Peyer's patch (tissue), 4 donors: ENCODE measurements at regions not wholly inside any gene's neighbourhood (a gene's known extent, or its start where the extent isn't known, plus 50 kb on each side); places are given as distances from the start of the nearest gene placed in this dataset.

ENCODE experiments used
- DNase-seq, 3 donors: peaks; one replicate each; pipeline ENCODE4 v3.0.0-alpha.2; 2017 to 2019
- H3K27ac ChIP-seq, 4 donors: fragments of 200-600 bp; sonication (generic); one replicate each; pipeline ENCODE4 v1.5.1; 2016 to 2019
- H3K27me3 ChIP-seq, 2 donors: fragments of 200-600 bp; sonication (generic); one replicate each; pipeline ENCODE4 v1.5.1; 2019
- H3K36me3 ChIP-seq, 3 donors: fragments of 200-600 bp; sonication (generic); one replicate each; pipeline ENCODE4 v1.5.1; 2016 to 2019
- H3K4me1 ChIP-seq, 4 donors: fragments of 200-600 bp; sonication (generic); one replicate each; pipeline ENCODE4 v1.5.1; 2016 to 2019
- H3K4me3 ChIP-seq, 4 donors: fragments of 200-600 bp; sonication (generic); 1 replicate in 3 of 4; 2 replicates in 1 of 4; pipeline ENCODE4 v1.5.1; 2016 to 2019; ENCODE audit warnings: mild to moderate bottlenecking in 1 of 4
- H3K9me3 ChIP-seq, 4 donors: fragments of 200-600 bp; sonication (generic); one replicate each; pipeline ENCODE4 v1.5.1; 2016 to 2019; ENCODE audit warnings: mild to moderate bottlenecking in 1 of 4
- POLR2A ChIP-seq, 2 donors: fragments of 450-650 bp; IDR thresholded peaks; one replicate each; pipeline ENCODE4 v1.5.1; 2017; ENCODE audit warnings: antibody characterized with exemption in 2 of 2, mild to moderate bottlenecking in 2 of 2, moderate library complexity in 2 of 2
- TF ChIP-seq, protein P1 (sequence below), 6 experiments: fragments of 450-650 bp in 4 of 6; fragments of 200-600 bp in 2 of 6; sonication (generic) in 1 of 6; IDR thresholded peaks; one replicate each; pipeline ENCODE4 v1.5.1; 2017 to 2019; ENCODE audit warnings: antibody characterized with exemption in 6 of 6, mild to moderate bottlenecking in 3 of 6, moderate library complexity in 1 of 6

DNA sequence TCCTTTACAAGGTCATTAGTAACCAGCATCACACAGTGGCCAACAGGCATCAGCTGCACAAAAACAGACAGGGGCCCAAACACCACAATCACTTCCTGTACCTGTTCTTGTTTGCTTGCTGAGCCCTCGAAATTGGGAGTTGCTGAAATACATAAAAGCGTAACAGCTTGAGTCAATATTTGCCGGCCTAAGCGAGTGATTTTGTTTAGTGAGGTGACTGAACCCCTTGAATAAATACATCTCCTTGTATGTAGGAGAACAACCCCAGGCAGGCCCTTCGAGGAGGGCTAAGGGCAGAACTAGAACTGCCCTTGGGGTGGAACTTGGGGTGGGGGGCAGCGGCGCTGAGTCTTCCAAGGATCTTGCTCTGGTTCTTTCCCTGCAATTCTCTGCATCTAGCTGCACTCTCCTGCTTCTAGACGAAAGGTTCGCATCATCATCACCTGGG is 502.5 kb downstream of the RASEF start:
- Histone ChIP-seq H3K4me3 (no peak overlapping the region), H3K27ac (no peak overlapping the region), H3K4me1 (no peaks in the 10 kb centered on the region), H3K36me3 (no peaks in the 10 kb centered on the region), H3K27me3 (no peaks in the 10 kb centered on the region), H3K9me3 (no peaks in the 10 kb centered on the region)
- DNase-seq: no peak
- TF ChIP-seq, protein P1, sequence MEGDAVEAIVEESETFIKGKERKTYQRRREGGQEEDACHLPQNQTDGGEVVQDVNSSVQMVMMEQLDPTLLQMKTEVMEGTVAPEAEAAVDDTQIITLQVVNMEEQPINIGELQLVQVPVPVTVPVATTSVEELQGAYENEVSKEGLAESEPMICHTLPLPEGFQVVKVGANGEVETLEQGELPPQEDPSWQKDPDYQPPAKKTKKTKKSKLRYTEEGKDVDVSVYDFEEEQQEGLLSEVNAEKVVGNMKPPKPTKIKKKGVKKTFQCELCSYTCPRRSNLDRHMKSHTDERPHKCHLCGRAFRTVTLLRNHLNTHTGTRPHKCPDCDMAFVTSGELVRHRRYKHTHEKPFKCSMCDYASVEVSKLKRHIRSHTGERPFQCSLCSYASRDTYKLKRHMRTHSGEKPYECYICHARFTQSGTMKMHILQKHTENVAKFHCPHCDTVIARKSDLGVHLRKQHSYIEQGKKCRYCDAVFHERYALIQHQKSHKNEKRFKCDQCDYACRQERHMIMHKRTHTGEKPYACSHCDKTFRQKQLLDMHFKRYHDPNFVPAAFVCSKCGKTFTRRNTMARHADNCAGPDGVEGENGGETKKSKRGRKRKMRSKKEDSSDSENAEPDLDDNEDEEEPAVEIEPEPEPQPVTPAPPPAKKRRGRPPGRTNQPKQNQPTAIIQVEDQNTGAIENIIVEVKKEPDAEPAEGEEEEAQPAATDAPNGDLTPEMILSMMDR (IDR thresholded peaks at IDR 0.05): no peak
- TF ChIP-seq POLR2A (IDR thresholded peaks at IDR 0.05): no peak

DNA sequence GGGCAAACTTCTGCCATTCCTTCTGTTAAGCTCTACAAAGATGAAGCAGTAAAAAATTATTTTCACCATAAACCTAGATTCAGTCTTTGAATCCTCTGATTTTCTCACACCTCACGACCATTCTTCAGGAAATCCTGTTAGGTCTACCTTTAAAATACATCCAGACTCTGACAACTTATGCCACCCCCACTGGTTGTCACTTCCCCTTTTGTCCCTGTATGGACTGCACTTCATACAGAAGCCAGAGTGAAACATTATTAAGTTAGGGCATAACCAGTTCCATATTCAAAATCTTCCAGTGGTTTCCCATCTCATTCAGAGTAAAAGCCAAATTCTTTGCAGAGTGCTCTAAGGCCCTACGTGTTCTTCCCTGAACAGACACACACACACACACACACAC is 499.8 kb downstream of the RASEF start:
- no peaks in the 10 kb centered on the region for H3K27me3 ChIP-seq
- no peak for TF ChIP-seq POLR2A (IDR thresholded peaks at IDR 0.05)
- TF ChIP-seq, protein P1 (IDR thresholded peaks at IDR 0.05): no peak
- DNase-seq: no peak
- no peak overlapping the region for H3K4me3 ChIP-seq
- no peak overlapping the region for H3K27ac ChIP-seq
- H3K9me3 ChIP-seq: no peaks in the 10 kb centered on the region
- no peaks in the 10 kb centered on the region for H3K36me3 ChIP-seq
- H3K4me1 ChIP-seq: no peaks in the 10 kb centered on the region

DNA sequence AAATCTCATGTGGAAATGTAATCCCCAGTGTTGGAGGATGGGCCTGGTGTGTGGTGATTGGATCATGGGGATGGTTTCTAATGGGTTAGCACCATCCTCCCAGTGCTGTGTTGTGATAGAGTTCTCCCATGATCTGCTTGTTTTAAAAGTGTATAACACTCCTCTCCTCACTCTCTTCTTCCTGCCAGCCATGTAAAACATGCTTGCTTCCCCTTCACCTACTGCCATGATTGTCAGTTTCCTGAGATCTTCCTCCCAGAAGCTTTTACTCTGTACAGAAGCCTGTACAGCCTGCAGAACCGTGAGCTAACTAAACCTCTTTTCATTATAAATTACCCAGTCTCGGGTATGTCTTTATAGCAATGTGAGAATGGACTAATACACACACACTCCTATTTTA is 499.1 kb downstream of the RASEF start:
- TF ChIP-seq, protein P1 (IDR thresholded peaks at IDR 0.05): no peak
- no peak for TF ChIP-seq POLR2A (IDR thresholded peaks at IDR 0.05)
- Histone ChIP-seq H3K9me3 (no peaks in the 10 kb centered on the region), H3K27me3 (no peaks in the 10 kb centered on the region)

DNA sequence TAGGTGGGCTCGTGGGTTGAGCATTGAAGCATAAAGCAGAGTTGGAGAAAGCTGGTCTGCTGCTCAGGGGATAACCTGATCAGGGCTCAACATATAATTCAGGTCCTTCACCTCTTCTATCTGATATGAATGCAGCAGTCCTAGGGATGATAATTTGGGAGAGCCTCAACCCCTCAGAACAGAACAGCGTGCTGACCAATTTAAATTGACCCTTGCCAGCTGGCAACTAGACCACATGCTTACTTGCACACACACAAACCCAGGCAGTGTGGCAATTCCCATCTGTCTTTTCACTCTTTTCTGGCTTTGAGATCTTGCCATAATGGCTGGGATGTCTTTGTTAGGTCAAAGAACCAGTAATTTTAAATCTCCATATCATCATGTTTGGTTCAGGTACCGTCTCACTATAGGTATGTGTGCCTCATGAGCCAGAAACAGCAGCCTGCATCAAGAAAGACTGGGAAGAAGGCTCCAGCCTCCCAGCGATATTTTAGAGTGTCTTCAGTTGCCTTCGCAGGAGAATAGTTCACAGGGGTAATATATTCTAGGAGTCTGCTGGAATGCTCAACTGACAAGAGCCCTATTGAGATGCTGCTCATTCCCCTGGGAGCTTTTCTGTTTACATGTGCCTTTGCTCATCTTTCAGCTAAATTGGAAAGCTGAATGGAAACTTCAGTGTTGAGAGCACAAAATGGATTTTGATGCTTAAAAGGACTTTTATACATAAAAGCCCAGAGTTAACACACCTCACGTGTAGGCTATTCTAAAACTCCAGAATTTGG is 497.6 kb downstream of the RASEF start:
- Histone ChIP-seq H3K4me1 (no peaks in the 10 kb centered on the region), H3K36me3 (no peaks in the 10 kb centered on the region), H3K27ac (no peak overlapping the region), H3K4me3 (no peak overlapping the region), H3K27me3 (no peaks in the 10 kb centered on the region), H3K9me3 (no peaks in the 10 kb centered on the region)
- DNase-seq: no peak
- TF ChIP-seq, protein P1 (IDR thresholded peaks at IDR 0.05): no peak
- TF ChIP-seq POLR2A (IDR thresholded peaks at IDR 0.05): no peak

More for the DNA sequence above, 499.1 kb downstream of the RASEF start:
- DNase-seq: no peak
- H3K27ac ChIP-seq: no peak overlapping the region
- no peaks in the 10 kb centered on the region for H3K36me3 ChIP-seq
- no peak overlapping the region for H3K4me3 ChIP-seq
- H3K4me1 ChIP-seq: no peaks in the 10 kb centered on the region

DNA sequence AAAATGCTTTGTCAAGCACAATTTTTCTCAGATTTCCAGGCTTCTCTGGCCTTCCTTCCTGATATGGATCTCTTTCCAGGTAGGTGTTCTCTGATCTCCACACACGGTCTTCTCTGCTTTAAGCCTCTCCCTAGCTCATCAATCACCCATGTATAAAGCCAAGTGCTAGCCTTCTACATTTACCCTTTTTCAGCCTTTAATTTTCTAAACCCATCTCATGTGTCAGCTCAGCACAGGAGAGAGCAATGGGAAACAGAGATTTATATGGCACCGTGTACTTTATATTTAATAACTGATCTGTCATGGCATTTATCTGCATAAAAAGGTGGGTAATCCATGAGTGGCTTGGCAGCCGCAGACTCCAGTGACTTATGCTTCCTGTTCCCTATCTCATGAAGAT is 495.0 kb downstream of the RASEF start:
- TF ChIP-seq, protein P1 (IDR thresholded peaks at IDR 0.05): no peak
- no peak for TF ChIP-seq POLR2A (IDR thresholded peaks at IDR 0.05)
- no peak for DNase-seq
- H3K9me3 ChIP-seq: no peaks in the 10 kb centered on the region

More for the DNA sequence above, 495.0 kb downstream of the RASEF start:
- Histone ChIP-seq H3K27ac (no peak overlapping the region), H3K4me3 (no peak overlapping the region), H3K4me1 (no peaks in the 10 kb centered on the region), H3K27me3 (no peaks in the 10 kb centered on the region), H3K36me3 (no peaks in the 10 kb centered on the region)
